ENCODE measurements at regions not wholly inside any gene's neighbourhood (a gene's known extent, or its start where the extent isn't known, plus 50 kb on each side); places are given as distances from the start of the nearest gene placed in this dataset.
A peak's percentile ranks its signal among the peaks of the same experiment; 100 is the strongest.
"Not testable (repeated sequence)": the region's sequence is repeated elsewhere in the genome, so short reads cannot be mapped to it uniquely, and the experiment has no call there.

DNA sequence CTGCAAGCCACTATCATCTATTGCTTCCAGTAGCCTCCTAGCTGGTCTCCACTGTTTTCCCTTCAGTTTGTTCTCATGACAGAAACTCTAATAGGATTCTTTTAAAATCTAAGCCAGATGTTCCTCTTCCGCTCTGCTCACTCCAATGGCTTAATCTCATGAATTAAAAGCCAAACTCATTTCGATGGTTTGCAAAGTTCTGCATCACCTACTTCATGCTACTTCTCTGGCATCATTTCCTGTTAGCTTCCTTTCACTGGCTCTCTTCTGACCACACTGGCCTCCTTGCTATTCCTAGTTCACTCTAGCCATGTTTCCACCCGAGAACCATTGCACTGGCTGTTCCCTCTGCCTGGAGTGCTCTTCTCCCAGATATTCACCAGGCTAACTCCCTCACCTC lies 102.0 kb upstream of the LSM6 start:
- no peak for DNase-seq (ENCODE audit: low read depth)

DNA sequence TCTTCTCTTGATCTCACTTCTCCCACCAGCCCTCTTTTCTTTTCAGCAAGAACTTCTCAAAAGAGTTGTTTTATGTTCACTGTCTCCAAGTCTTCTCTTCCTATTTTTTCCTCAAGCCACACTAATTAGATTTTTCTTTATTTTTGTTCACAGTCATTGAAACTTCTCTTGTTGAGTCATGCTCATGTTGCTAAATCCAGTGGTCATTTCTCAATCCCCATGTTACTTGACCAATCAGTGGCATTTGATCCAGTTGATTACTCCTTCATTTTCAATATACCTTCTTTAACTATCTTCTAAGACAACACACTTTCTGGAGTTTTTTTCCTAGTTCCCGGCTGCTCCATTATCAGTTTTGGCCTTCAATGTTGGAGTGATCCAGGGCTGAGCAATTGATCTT lies 103.1 kb upstream of the LSM6 start:
- no peak for DNase-seq (ENCODE audit: low read depth)

DNA sequence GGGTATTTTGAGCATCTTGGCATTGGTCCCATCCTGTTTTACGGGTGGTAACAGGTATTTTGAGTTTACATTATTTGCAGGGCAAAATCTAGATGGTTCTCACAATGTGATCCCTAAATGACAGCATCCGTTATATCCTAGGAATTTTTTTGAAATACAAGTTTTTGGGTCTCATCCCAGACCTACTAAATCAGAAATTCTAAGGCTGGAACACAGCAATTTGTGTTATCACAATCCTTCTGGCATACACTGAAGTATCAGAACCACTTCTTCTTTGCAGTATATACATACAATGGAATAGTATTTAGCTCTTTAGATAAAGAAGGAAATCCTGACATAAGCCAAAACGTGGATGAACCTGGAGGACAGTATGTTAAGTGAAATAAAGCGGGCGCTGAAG lies 104.1 kb upstream of the LSM6 start:
- no peak for DNase-seq (ENCODE audit: low read depth)

DNA sequence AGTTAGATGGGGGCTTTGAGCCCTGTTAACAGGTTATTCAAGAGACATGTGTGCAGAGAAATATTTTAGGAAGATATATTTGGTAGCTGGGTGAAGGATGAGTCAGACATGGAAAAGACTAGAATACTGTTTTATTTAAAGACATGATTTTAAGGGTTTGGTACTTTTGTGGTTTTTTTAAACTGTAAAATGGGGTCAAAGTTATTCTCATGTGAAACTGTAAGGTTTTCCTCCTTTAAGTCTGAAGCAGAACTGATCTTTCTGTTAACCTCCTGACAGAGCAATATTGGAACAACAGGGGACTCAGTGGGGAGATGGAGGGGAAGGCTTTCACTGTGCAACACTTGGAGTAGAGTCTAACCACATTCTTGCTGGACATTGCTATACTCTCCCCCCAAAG lies 112.4 kb upstream of the LSM6 start:
- no peak for DNase-seq (ENCODE audit: low read depth)

DNA sequence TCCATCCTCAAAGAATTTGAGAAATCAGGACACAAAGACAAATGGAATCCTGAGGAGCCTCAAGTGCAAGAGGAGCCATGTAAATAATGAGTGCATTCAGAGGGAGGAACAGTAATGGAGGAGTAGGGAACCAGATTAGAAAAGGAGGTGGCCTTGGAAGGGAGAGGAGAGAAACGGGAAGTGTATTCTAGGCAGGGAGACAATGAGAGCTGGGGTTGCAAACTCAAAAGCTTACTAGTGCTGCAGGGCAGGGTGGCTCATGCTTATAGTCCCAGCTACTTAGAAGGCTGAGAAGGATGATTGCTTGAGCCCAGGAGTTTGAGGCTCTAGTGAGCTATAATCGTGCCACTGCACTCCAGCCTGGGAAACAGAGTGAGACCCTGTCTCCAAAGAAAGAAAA lies 113.2 kb upstream of the LSM6 start:
- no peak for DNase-seq (ENCODE audit: low read depth)

DNA sequence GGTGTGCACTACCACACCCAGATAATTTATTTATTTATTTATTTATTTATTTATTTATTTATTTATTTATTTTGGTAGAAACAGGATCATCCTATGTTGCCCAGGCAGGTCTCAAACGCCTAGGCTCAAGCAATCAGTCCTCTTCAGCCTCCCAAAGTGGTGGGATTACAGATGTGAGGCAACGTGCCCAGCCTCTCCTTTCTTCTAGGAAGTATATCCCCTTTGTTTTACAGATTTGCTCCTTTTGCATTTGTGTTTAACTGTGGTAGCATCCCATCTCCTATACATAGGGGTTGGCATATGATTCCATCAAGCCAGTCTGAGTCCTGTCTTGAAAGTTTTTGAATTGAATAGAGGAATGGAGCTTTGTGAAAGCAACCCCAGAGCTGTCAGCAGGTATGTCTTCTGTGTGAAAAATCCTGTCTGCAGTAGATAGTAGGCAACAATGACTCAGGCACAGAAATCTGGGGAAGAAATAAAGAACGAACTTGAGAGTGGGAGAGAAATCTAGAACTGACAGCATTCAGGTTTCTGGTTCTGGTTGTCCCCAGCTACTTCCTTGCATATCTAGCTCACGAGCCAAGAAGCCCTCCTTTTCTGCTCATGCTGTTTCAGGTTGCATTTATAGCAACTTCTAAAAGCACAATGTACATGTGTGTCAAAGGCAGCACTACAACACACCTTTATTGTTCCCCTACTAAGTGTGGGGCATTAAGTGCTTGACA lies 113.7 kb upstream of the LSM6 start:
- no peak for DNase-seq (ENCODE audit: low read depth)

DNA sequence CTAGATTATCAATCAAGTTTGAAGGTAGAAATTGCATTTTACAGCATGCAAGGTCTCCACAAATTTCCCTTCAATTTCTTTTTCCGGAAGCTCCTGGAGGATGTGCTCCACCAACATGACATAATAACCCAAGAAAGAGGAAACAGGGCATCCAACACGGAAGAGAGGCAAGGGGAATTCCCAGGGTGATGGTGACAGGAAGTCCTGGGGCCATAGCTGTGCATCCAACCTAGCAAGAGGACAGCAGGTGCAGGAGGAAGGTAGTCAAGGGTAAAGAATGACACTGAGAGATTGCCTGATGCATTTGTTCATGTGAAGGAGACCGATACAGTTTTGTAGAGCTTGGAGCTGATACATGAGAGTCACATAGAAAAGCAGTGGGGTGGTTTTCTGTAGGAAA lies 115.7 kb upstream of the LSM6 start:
- DNase-seq (ENCODE audit: low read depth): no peak

DNA sequence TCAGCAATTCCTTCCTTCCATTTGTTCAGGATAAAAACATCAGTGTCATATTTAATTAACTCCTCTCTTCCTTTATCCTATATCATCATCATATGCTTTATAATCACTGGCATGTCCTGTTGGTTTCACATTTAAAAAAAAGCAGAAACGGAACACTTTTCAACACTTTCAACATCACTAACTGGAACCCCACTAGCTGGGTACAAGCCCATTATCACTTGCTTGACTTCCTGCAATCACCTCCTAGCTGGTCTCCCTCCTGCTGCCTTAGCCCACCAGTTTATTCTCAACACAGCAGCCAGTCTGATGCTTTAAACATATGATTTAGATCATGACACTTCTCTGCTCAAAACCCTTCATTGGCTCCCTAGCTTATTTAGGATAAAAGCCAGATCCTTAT lies 116.4 kb upstream of the LSM6 start:
- DNase-seq (ENCODE audit: low read depth): no peak

DNA sequence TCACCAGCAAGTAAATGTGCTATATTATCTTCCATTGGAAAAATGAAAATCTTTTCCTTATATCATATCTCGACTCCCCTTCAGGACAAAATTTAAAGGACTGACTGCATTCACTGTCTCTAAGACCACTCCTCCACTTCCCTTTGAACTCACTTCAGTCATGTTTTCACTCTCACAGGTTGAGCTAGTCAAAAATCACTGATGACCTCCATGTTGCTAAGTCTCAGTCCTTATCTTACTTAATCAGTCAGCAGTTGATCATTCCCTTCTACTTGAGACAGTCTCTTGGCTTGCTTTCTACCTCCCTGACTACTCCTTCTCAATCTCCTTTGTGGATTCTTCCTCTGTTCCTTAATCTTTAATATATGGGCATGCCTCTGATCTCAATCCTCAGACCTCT lies 117.0 kb upstream of the LSM6 start:
- DNase-seq (ENCODE audit: low read depth): no peak

DNA sequence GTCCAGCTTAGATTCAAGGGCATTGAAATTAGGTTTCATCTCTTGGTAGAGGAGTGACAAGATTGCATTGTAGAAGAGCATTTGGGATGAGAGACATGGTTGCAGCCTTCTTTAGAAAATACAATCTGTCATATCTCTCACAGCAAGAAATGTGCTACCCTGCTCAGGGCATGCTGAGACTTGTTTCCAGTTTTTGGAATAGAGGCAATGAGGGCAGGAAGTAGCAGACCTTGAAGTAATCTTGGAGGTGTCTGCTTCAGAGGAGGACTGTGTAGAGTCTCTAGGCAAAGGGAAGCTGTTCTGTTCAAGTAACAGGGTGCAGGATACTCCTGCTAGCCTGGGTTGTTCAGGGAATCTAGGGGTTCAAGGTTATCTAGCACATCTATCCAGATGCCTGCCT lies 116.1 kb upstream of the ZNF827 start:
- no peak for DNase-seq (ENCODE audit: low read depth)

DNA sequence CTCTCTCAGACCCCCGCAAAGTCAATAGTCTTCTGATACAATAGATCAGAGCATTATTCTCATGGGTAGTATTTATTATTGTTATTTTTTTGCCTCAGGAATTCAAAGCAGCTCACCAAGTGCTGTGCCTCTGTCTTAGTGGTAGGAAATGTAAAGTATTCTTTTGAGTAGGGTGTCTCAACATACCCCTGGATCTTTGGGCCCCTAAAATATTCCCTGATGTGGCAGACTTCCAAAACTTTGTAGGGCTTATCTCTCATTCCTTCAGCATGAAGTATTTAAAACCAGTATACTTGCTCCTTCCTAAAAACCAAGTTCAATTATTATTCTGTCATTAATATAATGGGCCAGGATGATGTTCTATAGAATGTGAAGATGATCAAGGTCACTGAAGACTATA lies 115.3 kb upstream of the ZNF827 start:
- DNase-seq (ENCODE audit: low read depth): no peak

DNA sequence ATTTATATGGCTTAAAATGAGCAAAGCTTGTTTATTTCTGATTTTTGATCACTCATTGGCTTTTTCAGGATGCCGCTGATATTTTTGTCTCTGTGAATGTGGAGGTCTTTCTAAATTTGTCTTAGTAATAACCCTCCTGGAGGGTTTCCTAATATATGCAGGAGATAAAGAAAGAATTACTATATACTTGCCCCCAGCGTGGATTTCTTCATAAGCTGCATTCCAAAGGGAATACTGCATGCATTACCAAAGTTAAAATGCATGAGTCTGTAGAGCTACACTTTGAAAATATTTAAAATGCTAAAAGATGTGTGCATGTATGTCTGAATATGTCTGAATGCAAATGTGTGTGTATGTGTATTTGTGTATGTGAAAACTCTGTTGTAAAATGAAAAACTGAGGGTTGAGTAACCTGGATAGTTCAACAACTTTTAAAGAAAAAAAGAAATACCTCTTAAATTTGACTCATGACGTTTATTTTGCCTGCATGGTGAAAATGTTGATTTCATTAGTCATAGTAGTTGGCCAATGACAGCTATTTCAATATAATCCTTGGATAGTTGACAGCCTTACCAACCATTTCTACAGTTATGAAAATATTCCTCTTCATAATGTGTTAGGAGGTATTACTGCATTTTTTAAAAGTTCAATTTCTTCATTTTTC lies 113.2 kb upstream of the ZNF827 start:
- DNase-seq (ENCODE audit: low read depth): peak; percentile 28

DNA sequence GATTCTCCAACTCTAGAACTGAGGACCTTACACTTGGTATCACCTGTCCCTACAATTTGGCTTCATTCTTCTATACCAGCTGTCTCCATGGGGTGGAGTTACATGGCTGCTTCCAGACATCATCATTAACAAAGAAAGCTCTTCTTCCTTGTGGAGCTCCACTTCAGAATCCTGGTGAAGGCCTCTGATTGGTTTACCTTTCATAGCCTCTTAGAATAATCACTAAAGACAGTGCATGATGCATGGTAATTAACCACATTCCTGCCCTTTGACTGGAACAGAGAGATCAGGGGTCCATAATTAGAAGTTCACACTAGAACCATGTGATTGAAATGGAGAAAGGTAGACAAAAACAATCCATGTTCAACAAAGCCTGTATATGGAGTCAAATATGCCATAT lies 112.6 kb upstream of the ZNF827 start:
- no peak for DNase-seq (ENCODE audit: low read depth)

DNA sequence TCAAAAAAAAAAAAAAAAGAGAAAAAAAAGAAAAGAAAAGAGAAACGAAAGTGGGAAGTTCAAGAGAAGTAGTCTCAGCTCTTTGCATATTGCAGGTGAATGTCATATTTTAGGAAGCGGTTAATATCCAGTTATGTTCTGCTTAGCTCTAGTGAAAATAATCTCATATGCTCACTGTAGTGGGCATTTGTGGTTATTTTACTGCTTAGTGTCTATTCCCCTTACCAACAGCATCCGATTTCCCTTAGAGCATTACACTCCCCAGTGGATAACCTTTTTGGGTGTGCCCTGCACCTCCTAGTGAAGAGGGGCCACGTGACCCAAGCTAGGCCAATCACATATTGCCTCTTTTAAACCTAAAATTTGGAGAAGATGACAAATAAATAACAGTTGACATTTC lies 111.2 kb upstream of the ZNF827 start:
- DNase-seq (ENCODE audit: low read depth): no peak

DNA sequence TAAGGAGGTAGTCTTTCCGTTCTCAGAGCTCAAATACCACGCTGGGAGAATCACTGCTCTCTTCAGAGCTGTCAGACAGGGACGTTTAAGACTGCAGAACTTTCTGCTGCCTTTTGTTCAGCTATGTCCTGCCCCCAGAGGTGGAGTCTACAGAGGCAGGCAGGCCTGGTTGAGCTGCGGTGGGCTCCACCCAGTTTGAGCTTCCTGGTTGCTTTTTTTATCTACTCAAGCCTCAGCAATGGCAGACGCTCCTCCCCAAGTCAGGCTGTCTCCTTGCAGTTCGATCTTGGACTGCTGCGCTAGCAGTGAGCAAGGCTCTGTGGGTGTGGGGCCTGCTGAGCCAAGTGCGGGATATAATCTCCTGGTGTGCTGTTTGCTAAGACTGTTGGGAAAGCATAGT lies 109.1 kb upstream of the ZNF827 start:
- DNase-seq (ENCODE audit: low read depth): not testable (repeated sequence)

DNA sequence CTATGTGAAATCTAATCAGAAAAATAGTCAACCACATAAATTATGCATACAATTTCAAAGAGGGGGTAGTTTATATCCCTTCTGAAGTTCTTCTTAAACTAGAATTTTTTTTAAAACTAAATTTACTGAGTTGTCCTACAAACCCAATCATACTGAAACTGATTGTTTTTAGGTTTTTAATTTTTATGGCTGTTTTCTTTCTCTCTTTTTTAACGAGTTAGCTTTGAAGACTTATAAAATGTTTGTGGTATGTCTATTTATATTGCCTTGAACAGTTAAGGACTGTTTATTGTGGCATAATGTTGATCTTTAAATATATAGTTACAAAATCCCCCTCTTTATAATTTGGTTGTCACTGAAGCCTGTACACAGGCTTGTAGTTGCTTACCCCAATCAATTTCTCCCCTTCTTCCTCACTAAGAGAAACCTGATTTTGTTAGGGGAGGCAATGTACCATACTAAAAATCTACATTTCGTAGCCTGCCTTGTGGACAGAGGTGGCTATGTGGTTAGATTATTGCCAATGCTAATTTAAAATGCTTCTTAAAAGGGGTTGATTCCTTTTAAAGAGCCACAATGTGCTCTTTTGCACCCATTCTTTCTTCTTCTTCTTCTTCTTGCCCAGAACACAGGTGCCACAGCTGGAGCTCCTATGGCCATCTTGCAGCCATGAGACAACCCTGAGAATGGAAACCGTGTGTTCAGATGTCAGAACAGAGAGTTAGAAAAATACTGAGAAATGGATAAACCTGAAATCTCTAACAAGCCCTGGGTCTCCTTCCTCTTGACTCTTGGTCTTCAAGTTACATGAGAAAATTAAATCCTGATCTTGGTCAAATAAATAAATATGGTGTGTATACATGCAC lies 102.7 kb upstream of the ZNF827 start:
- DNase-seq (ENCODE audit: low read depth): no peak

DNA sequence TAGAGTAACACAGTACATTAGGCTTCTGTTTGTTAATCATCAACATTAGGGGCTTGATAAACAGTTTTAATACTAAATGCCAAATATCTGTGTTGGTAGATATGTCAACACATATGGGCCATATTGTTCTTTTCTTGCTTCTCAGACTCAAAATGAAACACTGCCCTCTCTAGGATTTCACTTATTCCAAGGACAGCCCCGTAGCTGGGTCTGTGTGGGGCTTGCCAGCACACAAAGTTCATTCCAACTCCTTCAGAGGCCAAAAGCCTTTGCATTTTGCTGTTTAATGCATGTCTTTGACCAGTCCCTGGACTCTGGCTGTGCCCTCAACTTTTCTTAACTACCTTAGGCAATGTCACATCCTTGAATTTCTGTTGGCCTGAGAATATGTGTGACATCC lies 102.0 kb upstream of the ZNF827 start:
- DNase-seq (ENCODE audit: low read depth): no peak

DNA sequence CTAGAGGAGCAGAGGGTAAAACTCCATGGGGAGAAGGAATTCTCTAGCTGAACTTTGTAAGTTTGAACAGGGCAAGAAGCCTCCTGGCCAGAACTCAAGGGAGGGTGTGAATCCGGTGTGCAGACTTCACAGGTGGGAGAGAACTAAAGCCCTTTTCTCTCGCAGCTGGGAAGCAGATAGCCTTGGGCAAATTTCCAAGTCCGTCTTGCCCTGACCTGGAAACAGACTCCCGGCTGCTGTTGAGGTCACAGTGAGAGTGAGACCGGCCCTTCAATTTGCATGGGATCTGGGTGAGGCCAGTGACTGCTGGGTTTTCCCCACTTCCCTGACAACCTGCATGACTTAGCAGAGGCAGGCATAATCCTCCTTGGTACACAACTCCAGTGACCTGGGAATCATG lies 94.5 kb upstream of the ZNF827 start:
- DNase-seq (ENCODE audit: low read depth): no peak

DNA sequence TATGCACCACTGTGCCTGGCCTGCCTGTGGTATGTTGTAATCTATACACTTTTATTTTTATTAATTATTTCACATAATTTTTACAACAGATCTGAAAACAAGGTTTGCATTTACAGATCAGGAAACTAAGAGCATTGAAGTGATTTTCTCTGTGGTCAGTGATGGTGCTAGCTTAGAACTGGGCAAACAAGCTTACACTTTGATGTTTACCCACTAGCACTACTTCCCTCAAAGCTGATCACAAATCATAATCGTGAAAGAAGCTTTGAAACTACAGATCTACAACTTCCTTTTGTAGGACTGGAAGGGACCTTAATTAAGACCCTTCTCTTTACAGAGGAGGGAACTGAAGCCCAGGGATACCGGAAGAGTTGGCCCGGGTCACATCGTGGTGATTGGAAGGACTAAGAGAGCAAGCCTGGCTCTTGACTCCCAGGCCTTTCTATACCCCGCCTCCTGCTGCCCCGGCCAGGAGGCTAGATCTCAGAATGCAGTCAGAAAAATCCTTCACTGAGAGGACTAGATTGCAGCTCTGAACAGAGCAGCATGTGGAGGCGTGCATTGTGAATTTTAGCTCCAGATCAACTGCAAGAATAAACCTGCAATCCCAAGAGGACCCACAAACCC lies 93.7 kb upstream of the ZNF827 start:
- no peak for DNase-seq (ENCODE audit: low read depth)

DNA sequence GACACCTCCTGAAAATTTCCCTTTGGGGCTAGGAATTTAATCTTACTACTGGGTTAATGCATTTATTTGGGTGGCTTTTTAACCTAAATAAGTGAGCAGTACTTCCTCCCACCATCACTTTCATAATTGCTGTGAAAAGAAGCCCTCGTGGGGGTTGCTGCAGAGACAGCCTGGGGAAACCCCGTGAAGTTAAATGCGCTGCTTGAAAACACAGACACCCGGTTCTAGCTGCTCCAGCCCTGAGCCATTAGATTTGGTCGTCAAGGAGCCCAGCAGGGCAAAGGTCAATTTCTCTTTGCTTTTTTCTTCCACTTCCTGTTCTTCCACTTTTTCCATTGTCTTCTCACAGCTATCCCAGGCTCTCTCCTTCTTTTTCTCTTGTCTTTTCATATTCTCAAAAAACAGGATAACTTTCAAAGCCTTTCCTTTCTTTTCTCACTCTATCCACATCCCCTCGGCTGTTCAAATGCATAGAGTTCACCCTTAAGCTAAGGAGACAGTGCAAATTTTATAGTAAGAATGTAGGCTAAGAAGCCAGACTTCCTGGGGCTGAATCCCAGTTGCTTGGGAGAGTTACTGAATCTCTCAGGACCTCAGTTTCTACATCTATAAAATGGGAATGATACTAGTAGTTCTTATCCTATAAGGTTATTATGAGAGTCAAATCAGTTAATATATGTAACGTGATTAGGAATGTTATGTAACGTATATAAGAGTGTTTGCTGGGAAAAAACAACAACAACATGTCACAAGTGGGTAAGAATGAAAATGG lies 91.5 kb upstream of the ZNF827 start:
- no peak for DNase-seq (ENCODE audit: low read depth)

DNA sequence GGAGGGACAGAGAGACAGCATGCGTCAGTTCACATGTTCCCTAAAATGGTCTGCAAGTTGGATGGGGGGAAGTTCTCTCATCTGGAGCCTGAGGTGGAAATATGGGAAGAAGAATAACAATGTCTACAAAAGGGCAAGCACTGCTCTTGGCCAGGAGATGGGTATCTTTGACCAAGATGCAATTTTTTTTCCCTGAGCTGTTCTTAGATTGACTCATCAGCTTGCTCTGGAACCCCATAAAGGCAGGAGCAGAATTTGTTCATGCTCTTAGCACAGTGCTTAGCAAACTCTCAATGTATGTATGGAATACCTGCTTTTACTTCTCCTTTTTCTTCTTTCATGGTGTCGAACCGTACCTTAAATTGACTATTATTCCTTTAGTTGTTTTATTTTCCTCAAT lies 90.5 kb upstream of the ZNF827 start:
- no peak for DNase-seq (ENCODE audit: low read depth)

DNA sequence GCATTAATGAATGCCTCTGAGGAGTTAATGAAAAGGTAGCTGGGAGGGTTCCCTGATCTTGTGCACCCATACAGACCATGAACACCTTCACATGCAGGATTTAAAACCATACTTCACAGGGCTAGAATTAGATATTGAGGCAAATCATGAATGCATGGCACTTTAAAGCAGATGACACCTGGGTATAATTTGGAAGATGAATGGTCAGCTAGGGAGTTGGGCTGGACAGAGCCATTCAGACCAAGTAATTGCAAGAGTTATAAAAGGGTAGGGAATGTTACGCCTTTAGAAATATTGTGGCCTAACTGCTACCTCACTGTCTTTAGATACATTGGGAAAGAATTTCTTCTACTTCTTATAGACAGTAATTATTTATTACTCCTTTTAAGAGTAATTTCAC lies 89.1 kb upstream of the ZNF827 start:
- DNase-seq (ENCODE audit: low read depth): no peak

Measured in GM04504 (cell line).